22Rv1 (cell line): ENCODE measurements at regions not wholly inside any gene's neighbourhood (a gene's known extent, or its start where the extent isn't known, plus 50 kb on each side); places are given as distances from the start of the nearest gene placed in this dataset.

Source experiments
- H3K27ac ChIP-seq: fragments of 450-650 bp; 2 replicates; pipeline ENCODE4 v1.5.1; 2017
- CTCF ChIP-seq: fragments of 450-650 bp; IDR thresholded peaks from 2 replicates; pipeline ENCODE4 v1.5.1; 2017; ENCODE audit warnings: mild to moderate bottlenecking
- ZFX ChIP-seq: fragments of 450-650 bp; IDR thresholded peaks from 2 replicates; pipeline ENCODE4 v1.6.1; 2017; ENCODE audit warnings: antibody characterized with exemption, borderline replicate concordance

GRCh38 chr9:73237140-73237539 is 85.5 kb downstream of the ANXA1 start:
- H3K27ac ChIP-seq = no peak overlapping the region
- TF ChIP-seq ZFX (no peak), CTCF (no peak)

DNA sequence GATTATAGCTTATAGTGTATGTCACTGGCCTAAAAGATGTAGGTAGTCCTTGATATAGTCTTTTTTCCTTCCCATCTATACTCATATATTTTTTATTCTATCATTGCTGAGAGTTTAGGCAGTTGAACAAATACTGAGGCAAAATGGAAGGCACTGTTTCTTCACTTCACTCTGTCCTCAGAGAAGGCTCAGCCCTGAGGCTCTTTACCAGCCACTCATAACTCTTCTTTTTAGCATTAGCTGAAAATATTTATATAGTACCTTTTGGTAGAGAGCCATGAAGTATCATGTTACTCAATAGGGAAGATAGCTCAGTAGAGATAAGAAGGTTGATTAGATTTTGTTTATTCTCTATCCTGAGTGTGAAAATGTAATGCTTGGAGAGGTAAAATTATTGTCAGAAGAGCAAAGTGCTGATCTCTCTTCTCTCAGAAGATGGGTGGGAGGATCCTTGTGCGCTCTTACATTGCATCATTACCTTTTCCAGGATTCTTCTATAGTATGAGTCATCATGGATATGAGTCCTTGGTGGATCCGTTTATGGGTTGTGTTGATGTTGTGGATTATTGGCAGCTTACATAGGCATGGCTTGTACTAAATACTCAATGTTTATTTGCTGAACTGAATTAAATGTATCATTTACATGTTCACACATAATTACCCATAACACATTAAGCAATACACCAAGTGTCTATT is 88.1 kb downstream of the ANXA1 start:
- TF ChIP-seq ZFX (no peak), CTCF (no peak)

DNA sequence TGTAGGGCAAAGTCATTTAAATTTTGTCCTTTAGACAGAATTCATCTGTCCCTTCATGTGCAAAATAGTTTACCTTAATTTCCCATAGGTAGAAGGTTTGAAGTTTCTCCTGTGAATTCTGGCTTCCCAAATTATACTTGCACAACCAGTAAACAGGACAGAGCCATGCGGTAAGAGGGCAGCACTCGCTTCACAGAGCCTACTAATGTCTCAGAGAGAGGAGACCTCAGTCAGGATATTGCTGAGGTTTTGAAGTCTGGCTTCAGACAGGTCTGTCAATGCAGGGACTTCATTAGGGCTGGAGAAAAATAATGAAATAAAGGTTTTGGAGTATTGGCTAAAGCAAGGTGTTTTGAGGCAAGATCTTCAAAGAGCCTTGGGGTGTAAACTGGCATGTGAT is 91.4 kb downstream of the ANXA1 start:
- no peak overlapping the region for H3K27ac ChIP-seq
- TF ChIP-seq ZFX (no peak), CTCF (no peak)

More for the DNA sequence above, 88.1 kb downstream of the ANXA1 start:
- peak overlapping the region; percentile 54 for H3K27ac ChIP-seq

DNA sequence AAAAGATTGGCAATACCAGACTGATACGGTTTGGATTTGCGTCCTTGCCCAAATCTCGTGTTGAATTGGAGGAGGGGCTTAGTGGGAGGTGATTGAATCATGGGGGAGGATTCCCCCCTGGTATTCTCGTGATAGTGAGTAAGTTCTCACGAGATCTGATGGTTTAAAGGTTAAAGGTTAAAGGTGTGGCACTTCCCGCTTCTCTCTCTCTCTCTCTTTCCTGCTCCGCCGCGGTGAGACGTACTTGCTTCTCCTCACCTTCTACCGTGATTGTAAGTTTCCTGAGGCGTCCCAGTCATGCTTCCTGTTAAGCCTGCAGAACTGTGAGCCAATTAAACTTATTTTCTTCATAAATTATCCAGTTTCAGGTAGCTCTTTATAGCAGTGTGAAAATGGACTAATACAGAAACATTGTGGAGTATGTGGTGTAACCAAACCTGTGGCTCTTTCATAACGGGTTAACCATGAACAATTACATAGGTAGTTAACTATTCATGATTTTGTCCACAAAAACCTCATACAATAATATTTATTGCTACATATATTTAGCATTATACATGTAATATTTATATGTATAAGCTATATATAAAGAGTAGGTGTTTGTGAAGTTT is 107.5 kb downstream of the ANXA1 start:
- no peak for TF ChIP-seq CTCF
- TF ChIP-seq ZFX = no peak
- no peak overlapping the region for H3K27ac ChIP-seq

GRCh38 chr9:73260506-73260905 is 108.8 kb downstream of the ANXA1 start:
- H3K27ac ChIP-seq = no peak overlapping the region
- TF ChIP-seq ZFX (no peak), CTCF (no peak)

DNA sequence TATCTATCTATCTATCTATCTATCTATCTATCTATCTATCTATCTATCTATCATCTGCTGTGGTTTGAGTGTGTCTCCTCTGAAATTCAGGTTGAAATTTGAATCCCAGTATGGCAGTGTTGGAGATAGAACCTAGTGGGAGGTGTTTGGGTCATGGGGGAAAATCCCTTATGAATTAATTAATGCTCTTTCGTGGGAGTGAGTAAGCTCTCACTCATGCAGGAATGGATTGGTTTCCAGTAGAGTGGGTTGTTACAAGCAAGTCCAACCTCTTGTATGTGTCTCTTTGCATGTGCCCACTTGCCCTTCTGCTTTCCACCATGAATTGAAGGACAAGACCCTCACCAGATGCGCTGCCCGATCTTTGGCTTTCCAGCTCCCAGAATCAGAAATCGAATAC is 113.0 kb downstream of the ANXA1 start:
- no peak overlapping the region for H3K27ac ChIP-seq
- TF ChIP-seq CTCF (no peak), ZFX (no peak)

DNA sequence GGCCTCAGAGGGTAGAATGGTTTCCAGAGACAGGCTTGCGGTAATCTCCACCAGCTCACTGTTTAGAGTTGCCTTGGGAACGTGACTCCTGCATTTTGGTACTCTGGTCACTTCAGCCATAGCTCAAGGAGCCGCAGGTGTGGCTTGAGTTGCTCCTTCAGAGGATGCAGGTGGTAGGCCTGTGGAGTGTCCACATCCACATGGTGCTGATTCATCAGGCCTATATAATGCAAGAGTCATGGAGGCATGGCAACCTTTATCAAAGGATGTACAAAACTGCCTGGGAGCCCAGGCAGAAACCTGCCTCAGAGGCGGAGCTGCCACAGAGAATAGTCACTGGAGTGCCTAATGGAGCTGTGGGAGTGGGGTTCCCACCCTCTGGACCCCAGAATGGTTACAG is 114.2 kb downstream of the ANXA1 start:
- no peak overlapping the region for H3K27ac ChIP-seq
- TF ChIP-seq ZFX (no peak), CTCF (no peak)
